Brain microvascular endothelial cell (primary cell): ENCODE measurements at regions not wholly inside any gene's neighbourhood (a gene's known extent, or its start where the extent isn't known, plus 50 kb on each side); places are given as distances from the start of the nearest gene placed in this dataset.

Source experiments
- DNase-seq: peaks from one replicate; pipeline ENCODE4 v3.0.0-alpha.2; 2020
- H3K27ac ChIP-seq: fragments of 250-450 bp; sonication (Bioruptor Pico); 2 replicates; pipeline ENCODE4 v1.5.1; 2020; ENCODE audit warnings: mild to moderate bottlenecking, moderate library complexity
- H3K27me3 ChIP-seq: fragments of 250-450 bp; sonication (Bioruptor Pico); replicated peaks from 2 replicates; pipeline ENCODE4 v1.5.1; 2020; ENCODE audit warnings: mild to moderate bottlenecking
- H3K36me3 ChIP-seq: fragments of 250-450 bp; sonication (Bioruptor Pico); replicated peaks from 2 replicates; pipeline ENCODE4 v1.5.1; 2020; ENCODE audit warnings: mild to moderate bottlenecking
- H3K4me3 ChIP-seq: 2 replicates; pipeline ENCODE4 v1.5.1; 2011; ENCODE audit warnings: low read depth, mild to moderate bottlenecking, control low read depth, low read length, moderate library complexity
- in situ Hi-C: cut with HindIII; loops from 2 replicates; pipeline ENCODE4 v1.10.0; 2017; ENCODE audit warnings: low sequenced_read_pairs, low pct_ligation_motif_present
- TF ChIP-seq, protein P1 (sequence below): IDR thresholded peaks from 2 replicates; pipeline ENCODE4 v1.5.1; 2011; ENCODE audit warnings: low read depth, mild to moderate bottlenecking, moderate library complexity, low read length, control low read depth, inconsistent platforms; ENCODE audit errors: missing control alignments

DNA sequence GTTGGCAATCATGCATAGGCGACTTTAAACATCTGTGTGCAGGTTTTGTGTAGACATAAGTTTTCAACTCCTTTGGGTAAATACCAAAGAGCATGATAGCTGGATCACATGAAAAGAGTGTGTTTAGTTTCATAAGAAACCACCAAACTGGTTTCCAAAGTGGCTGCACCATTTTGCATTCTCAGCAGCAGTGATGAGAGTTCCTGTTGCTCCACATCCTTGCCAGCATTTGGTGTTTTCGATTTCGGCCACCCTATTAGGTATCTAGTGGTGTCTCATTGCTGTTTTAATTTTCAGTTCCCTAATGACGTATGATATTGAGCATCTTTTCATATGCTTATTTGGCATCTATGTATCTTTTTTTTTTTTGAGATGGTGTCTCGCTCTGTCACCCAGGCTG is 62.8 kb upstream of the CCND1 start:
- in situ Hi-C loops: no loop called here
- DNase-seq: no peak
- Histone ChIP-seq H3K4me3 (no peak overlapping the region), H3K27ac (no peak overlapping the region), H3K27me3 (no peaks in the 10 kb centered on the region), H3K36me3 (no peaks in the 10 kb centered on the region)
- TF ChIP-seq, protein P1, sequence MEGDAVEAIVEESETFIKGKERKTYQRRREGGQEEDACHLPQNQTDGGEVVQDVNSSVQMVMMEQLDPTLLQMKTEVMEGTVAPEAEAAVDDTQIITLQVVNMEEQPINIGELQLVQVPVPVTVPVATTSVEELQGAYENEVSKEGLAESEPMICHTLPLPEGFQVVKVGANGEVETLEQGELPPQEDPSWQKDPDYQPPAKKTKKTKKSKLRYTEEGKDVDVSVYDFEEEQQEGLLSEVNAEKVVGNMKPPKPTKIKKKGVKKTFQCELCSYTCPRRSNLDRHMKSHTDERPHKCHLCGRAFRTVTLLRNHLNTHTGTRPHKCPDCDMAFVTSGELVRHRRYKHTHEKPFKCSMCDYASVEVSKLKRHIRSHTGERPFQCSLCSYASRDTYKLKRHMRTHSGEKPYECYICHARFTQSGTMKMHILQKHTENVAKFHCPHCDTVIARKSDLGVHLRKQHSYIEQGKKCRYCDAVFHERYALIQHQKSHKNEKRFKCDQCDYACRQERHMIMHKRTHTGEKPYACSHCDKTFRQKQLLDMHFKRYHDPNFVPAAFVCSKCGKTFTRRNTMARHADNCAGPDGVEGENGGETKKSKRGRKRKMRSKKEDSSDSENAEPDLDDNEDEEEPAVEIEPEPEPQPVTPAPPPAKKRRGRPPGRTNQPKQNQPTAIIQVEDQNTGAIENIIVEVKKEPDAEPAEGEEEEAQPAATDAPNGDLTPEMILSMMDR: no peak

DNA sequence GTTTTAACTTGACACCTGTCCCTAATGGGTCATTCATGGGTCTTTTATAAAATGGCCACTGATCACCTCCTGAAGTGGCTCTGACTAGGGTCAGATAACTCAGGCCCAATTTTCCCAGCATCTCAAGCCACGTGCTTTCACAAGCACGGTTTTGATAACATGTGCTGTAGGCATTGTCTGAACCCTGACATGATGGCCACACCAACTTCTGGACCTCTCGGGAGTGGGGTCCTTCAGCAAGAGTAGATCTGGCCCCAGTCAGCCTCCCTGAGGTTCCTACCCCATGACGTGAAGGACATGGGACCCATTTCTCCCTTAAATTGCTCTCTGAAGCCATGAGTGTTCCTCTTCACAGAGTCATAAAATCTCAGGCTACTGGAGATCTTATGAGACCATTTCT is 60.4 kb upstream of the CCND1 start:
- in situ Hi-C loops: no loop called here
- no peak for DNase-seq
- TF ChIP-seq, protein P1: no peak
- Histone ChIP-seq H3K4me3 (no peak overlapping the region), H3K36me3 (no peaks in the 10 kb centered on the region), H3K27me3 (no peaks in the 10 kb centered on the region), H3K27ac (no peak overlapping the region)

DNA sequence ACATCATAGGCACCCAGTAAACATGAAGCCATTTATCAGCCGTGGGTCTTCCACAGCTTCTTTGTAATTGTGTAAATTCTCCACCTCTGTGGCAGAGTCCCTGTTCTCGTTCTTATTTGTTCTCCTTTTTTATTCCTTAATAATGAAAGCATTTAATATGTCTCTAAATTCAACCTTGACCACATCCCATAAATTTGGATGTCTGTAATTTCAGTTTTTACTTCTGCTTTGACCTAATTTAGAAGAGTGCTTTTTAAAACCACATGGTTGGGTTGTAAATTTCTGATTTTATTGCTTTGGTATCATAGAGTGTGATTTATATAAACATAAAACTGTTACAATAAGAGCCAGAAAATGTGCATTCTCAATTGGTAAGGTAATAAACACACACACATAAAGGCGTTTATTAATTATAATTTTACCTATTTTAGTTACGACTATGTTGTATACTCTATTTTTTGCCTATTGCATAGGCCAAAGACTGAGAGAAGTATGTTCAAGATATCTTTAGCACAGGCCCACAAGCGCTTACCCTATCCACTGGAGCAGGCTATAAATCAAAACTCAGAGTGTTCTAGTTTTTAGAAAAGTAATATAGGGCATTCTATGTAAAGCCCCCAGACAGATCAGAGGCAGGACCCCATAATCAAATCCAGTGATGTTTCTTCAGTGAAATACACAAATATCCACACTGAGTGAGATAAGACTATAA is 58.0 kb upstream of the CCND1 start:
- in situ Hi-C loops: no loop called here
- H3K27me3 ChIP-seq: no peaks in the 10 kb centered on the region
- no peak for DNase-seq
- no peak overlapping the region for H3K4me3 ChIP-seq
- no peaks in the 10 kb centered on the region for H3K36me3 ChIP-seq
- no peak overlapping the region for H3K27ac ChIP-seq
- TF ChIP-seq, protein P1: no peak

DNA sequence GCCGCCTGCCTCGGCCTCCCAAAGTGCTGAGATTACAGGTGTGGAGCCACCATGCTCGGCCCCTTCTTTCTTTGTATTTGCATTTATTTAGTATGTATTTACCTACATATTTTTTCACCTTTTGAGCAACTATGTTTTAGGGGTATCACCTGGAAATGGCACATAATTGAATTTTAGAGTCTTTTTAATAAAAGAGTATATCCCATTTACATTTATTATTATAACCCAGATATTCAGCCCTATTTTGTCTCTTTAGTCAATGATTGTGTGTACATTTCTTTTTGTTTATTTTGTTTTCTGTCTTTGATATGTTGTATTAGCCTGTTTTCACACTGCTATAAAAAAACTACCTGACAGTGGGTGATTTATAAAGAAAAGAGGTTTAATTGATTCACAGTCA is 56.8 kb upstream of the CCND1 start:
- DNase-seq: no peak
- in situ Hi-C loops: no loop called here

DNA sequence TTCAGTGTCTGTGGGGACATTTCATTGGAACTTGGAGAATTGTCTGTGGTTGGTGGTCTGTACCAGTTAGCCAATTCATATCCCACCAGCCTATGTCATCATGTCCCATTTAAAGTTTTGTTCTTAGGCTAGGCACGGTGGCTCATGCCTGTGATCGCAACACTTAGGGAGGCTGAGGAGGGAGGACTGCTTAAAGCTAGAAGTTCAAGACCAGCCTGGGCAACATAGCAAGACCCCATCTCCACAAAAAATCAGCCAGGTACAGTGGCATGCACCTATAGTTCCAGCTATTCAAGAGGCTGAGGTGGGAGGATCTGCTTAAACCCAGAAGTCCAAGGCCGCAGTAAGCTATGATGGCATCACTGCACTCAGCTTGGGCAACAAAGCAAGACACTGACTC is 55.6 kb upstream of the CCND1 start:
- no peak overlapping the region for H3K27ac ChIP-seq
- in situ Hi-C loops: no loop called here
- no peak for DNase-seq
- no peaks in the 10 kb centered on the region for H3K27me3 ChIP-seq
- TF ChIP-seq, protein P1: no peak
- no peak overlapping the region for H3K4me3 ChIP-seq
- no peaks in the 10 kb centered on the region for H3K36me3 ChIP-seq

More for the DNA sequence above, 56.8 kb upstream of the CCND1 start:
- Histone ChIP-seq H3K36me3 (no peaks in the 10 kb centered on the region), H3K27me3 (no peaks in the 10 kb centered on the region), H3K27ac (no peak overlapping the region), H3K4me3 (no peak overlapping the region)
- TF ChIP-seq, protein P1: no peak
